Stimulated activated CD8-positive, alpha-beta memory T cell treated with anti-CD3 and anti-CD28 coated beads, Interleukin-12 subunit alpha, Interleukin-12 subunit beta, amount 100 ng/mL, for 4 hours (primary cell): ENCODE measurements at regions not wholly inside any gene's neighbourhood (a gene's known extent, or its start where the extent isn't known, plus 50 kb on each side); places are given as distances from the start of the nearest gene placed in this dataset.

Experiments used
- DNase-seq: peaks from one replicate; pipeline ENCODE4 v3.0.0-alpha.2; 2020; ENCODE audit warnings: low read depth

GRCh38 chr7:440059-440749, 79.4 kb downstream of the PDGFA start:
- DNase-seq, result no peak

GRCh38 chr7:441684-442421, 77.8 kb downstream of the PDGFA start:
- DNase-seq, result no peak

GRCh38 chr7:442457-442856, 77.2 kb downstream of the PDGFA start:
- DNase-seq, result no peak

- no peak for DNase-seq
Observed at GRCh38 chr7:443279-443833, 76.3 kb downstream of the PDGFA start.

GRCh38 chr7:444606-445005, 75.0 kb downstream of the PDGFA start:
- DNase-seq, result no peak

- no peak for DNase-seq
Observed at GRCh38 chr7:445020-445419, 74.6 kb downstream of the PDGFA start.

- DNase-seq, result no peak
Observed at GRCh38 chr7:445563-446288, 73.9 kb downstream of the PDGFA start.

- no peak for DNase-seq
Observed at GRCh38 chr7:446289-446935, 73.2 kb downstream of the PDGFA start.
